NCI-H345 (cell line): ENCODE measurements at regions not wholly inside any gene's neighbourhood (a gene's known extent, or its start where the extent isn't known, plus 50 kb on each side); places are given as distances from the start of the nearest gene placed in this dataset.

Experiments
- DNase-seq: peaks from one replicate; lab custom pipeline; 2025; lab: John Stamatoyannopoulos, UW

- DNase-seq = no peak
These were observed 329.4 kb upstream of the SOX5 start for GRCh38 chr12:24278832-24279231.

GRCh38 chr12:24270965-24271364 is 321.5 kb upstream of the SOX5 start:
- DNase-seq = no peak

GRCh38 chr12:24270464-24270863 is 321.0 kb upstream of the SOX5 start:
- DNase-seq = no peak

- no peak for DNase-seq
These were observed 319.3 kb upstream of the SOX5 start for GRCh38 chr12:24268663-24269186.

- DNase-seq = no peak
These were observed 317.5 kb upstream of the SOX5 start for GRCh38 chr12:24266982-24267381.

GRCh38 chr12:24256684-24257083 is 307.2 kb upstream of the SOX5 start:
- DNase-seq = no peak

GRCh38 chr12:24255920-24256665 is 306.6 kb upstream of the SOX5 start:
- DNase-seq = no peak

- DNase-seq = no peak
These were observed 303.1 kb upstream of the SOX5 start for GRCh38 chr12:24252602-24253001.

- DNase-seq = no peak
These were observed 297.5 kb upstream of the SOX5 start for GRCh38 chr12:24246934-24247333.

GRCh38 chr12:24246376-24246775 is 296.9 kb upstream of the SOX5 start:
- no peak for DNase-seq

GRCh38 chr12:24244801-24245200 is 295.3 kb upstream of the SOX5 start:
- DNase-seq = no peak

GRCh38 chr12:24244231-24244630 is 294.8 kb upstream of the SOX5 start:
- DNase-seq = no peak

- no peak for DNase-seq
These were observed 291.2 kb upstream of the SOX5 start for GRCh38 chr12:24240707-24241106.

- no peak for DNase-seq
These were observed 284.2 kb upstream of the SOX5 start for GRCh38 chr12:24233519-24234246.

- no peak for DNase-seq
These were observed 283.1 kb upstream of the SOX5 start for GRCh38 chr12:24232531-24232930.

- no peak for DNase-seq
These were observed 281.8 kb upstream of the SOX5 start for GRCh38 chr12:24231298-24231697.

GRCh38 chr12:24230061-24230701 is 280.7 kb upstream of the SOX5 start:
- DNase-seq = no peak

- no peak for DNase-seq
These were observed 279.7 kb upstream of the SOX5 start for GRCh38 chr12:24229031-24229700.

GRCh38 chr12:24228371-24228770 is 278.9 kb upstream of the SOX5 start:
- no peak for DNase-seq

GRCh38 chr12:24227551-24227950 is 278.1 kb upstream of the SOX5 start:
- DNase-seq = no peak

- no peak for DNase-seq
These were observed 277.4 kb upstream of the SOX5 start for GRCh38 chr12:24226745-24227350.

GRCh38 chr12:24224401-24224800 is 274.9 kb upstream of the SOX5 start:
- no peak for DNase-seq
